ENCODE measurements at regions not wholly inside any gene's neighbourhood (a gene's known extent, or its start where the extent isn't known, plus 50 kb on each side); places are given as distances from the start of the nearest gene placed in this dataset.

- DNase-seq, result no peak
Observed at GRCh38 chr5:23353286-23353685, 154.1 kb upstream of the PRDM9 start.

GRCh38 chr5:23352446-23352845, 155.0 kb upstream of the PRDM9 start:
- DNase-seq, result no peak

- DNase-seq, result no peak
Observed at GRCh38 chr5:23343121-23343520, 164.3 kb upstream of the PRDM9 start.

GRCh38 chr5:23332650-23333251, 174.7 kb upstream of the PRDM9 start:
- DNase-seq, result no peak

- DNase-seq, result no peak
Observed at GRCh38 chr5:23330726-23331125, 176.7 kb upstream of the PRDM9 start.

- no peak for DNase-seq
Observed at GRCh38 chr5:23319901-23320300, 187.5 kb upstream of the PRDM9 start.

GRCh38 chr5:23318960-23319359, 188.4 kb upstream of the PRDM9 start:
- DNase-seq, result no peak

- no peak for DNase-seq
Observed at GRCh38 chr5:23318166-23318565, 189.2 kb upstream of the PRDM9 start.

- DNase-seq, result no peak
Observed at GRCh38 chr5:23316060-23316591, 191.3 kb upstream of the PRDM9 start.

GRCh38 chr5:23314827-23315226, 192.6 kb upstream of the PRDM9 start:
- DNase-seq, result no peak

- no peak for DNase-seq
Observed at GRCh38 chr5:23305055-23305454, 202.4 kb upstream of the PRDM9 start.

- no peak for DNase-seq
Observed at GRCh38 chr5:23303836-23304235, 203.6 kb upstream of the PRDM9 start.

- DNase-seq, result no peak
Observed at GRCh38 chr5:23303435-23303834, 204.0 kb upstream of the PRDM9 start.

- DNase-seq, result no peak
Observed at GRCh38 chr5:23302438-23302837, 205.0 kb upstream of the PRDM9 start.

GRCh38 chr5:23289162-23289561, 218.2 kb upstream of the PRDM9 start:
- DNase-seq, result no peak

- DNase-seq, result no peak
Observed at GRCh38 chr5:23284656-23285055, 222.8 kb upstream of the PRDM9 start.

- no peak for DNase-seq
Observed at GRCh38 chr5:23274171-23274570, 233.2 kb upstream of the PRDM9 start.

GRCh38 chr5:23269981-23270380, 237.4 kb upstream of the PRDM9 start:
- DNase-seq, result no peak

- no peak for DNase-seq
Observed at GRCh38 chr5:23268136-23268535, 239.3 kb upstream of the PRDM9 start.

- no peak for DNase-seq
Observed at GRCh38 chr5:23260621-23261020, 246.8 kb upstream of the PRDM9 start.

- DNase-seq, result no peak
Observed at GRCh38 chr5:23257656-23258055, 249.8 kb upstream of the PRDM9 start.

- no peak for DNase-seq
Observed at GRCh38 chr5:23253621-23254198, 253.7 kb upstream of the PRDM9 start.

- no peak for DNase-seq
Observed at GRCh38 chr5:23242891-23243290, 264.5 kb upstream of the PRDM9 start.

- no peak for DNase-seq
Observed at GRCh38 chr5:23235246-23235645, 272.2 kb upstream of the PRDM9 start.

GRCh38 chr5:23234197-23234596, 273.2 kb upstream of the PRDM9 start:
- no peak for DNase-seq
